ENCODE measurements at regions not wholly inside any gene's neighbourhood (a gene's known extent, or its start where the extent isn't known, plus 50 kb on each side); places are given as distances from the start of the nearest gene placed in this dataset.

GRCh38 chr15:87470923-87471322 lies 785.6 kb downstream of the NTRK3 start:
- TF ChIP-seq CTCF (IDR thresholded peaks at IDR 0.05) (no peak), POLR2A (IDR thresholded peaks at IDR 0.05) (no peak), EP300 (IDR thresholded peaks at IDR 0.05) (no peak), POLR2AphosphoS5 (IDR thresholded peaks at IDR 0.05) (no peak)
